HG03066 (cell line): ENCODE measurements at regions not wholly inside any gene's neighbourhood (a gene's known extent, or its start where the extent isn't known, plus 50 kb on each side); places are given as distances from the start of the nearest gene placed in this dataset.
"Not testable (repeated sequence)": the region's sequence is repeated elsewhere in the genome, so short reads cannot be mapped to it uniquely, and the experiment has no call there.

Source experiments
- ATAC-seq: cut with Tn5 transposase; IDR thresholded peaks from one replicate; pipeline ENCODE4 v1.9.1; 2021; ENCODE audit warnings: low read depth; ENCODE audit not compliant: unreplicated experiment

GRCh38 chr7:149570784-149571183 lies 73.2 kb upstream of the ZNF746 start:
- no peak for ATAC-seq

DNA sequence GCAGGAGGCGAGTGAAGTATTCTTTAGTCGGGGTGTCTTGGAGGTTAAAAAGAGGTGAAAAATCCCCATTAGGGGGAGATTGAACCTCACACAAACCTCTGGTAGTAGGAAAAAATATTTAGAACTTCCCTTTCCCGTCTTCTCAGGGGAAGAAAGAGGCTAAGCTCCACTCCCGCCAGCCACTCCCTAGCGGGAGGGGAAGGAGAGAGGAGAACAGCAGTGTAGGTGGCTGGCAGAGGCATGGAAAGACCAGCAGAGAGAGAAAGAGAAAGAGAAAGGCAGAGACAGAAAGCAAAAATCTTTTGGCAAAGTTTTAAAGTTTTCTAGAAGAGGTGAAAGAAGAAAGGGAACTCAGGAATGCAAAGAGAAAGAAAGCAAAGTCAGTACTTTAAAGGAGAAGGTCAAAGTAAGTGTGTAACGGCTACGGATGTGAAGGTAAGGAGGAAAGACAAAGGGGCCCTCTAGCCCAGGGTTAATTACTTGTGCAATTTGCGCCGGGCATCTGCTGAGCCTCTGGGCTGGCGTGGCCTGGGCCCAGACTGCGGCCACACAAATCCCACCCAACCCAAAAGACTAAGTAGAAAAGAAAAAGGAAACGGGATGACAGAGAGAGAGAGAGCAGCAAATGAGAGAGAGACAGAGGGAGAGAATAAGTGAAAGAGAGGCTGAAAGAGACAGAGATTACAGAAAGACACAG lies 72.3 kb upstream of the ZNF746 start:
- ATAC-seq, result no peak

DNA sequence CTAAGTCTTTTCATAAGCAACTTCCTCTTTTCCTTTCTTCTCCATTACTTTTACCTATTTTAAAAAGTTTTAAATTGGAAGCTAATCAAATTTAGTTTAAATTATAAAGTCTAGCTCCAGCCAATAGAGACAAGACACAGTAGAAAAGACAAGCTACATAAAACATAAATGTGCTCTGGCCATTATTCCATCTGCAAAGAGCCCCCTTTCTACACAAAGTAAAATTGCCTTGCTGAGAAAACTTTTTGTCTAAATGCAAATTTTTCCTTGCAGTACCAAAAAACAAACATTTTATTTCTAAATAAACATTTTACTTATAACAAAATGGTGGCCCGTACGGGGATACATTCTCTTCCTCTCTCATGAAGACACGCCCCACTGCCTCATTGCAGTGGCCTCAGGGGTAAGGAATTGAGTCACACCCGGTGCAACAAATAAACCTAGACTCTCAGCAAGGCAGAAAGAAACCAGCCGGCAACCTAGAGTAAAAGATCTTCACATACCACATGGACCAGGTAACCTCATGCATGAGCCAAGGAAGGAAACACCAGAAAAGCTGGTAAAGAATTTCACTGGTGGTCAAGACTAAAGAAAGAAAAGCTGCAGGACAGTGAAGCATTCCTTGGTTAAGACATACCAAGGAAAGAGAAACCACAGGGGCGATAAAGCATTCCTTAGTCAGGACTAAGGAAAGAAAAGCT lies 71.6 kb upstream of the ZNF746 start:
- no peak for ATAC-seq

GRCh38 chr7:149568218-149568617 lies 70.6 kb upstream of the ZNF746 start:
- no peak for ATAC-seq

- no peak for ATAC-seq
Observed at GRCh38 chr7:149566103-149566502, 68.5 kb upstream of the ZNF746 start.

- ATAC-seq, result no peak
Observed at GRCh38 chr7:149565096-149565382, 67.4 kb upstream of the ZNF746 start.

DNA sequence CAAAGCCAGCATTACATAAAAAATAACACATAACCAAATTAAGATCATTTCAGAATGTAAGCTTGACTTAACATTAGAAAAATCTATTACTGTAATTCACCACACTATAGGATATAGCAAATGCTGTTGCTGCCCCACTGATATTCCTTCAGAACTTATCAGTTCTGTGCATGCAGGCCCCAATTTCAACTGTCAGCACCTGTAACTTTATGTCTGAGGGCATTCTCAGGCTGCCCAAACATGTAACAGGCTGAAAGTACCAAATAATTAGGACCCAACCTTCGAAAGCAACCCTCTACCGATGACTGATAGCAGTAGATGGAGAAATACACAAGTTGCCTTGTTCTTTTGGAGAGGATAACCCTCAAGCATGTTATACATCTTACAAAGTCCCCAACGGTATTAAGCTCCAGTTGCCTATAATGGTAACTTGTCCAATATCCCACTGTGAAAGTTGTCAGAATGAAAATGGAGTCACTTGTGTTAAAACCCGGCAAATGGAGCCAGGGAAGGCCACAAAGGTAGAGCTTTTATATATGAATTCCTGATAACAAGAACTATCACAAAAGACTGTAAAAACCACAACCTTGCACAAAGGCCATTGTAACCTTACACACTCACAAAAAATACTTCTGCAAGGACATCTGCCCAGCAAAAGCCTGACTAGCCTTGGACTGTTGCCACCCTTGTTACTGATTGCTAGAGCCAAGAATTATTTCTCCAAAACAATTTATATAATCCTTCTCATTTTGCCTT lies 66.9 kb upstream of the ZNF746 start:
- no peak for ATAC-seq

- no peak for ATAC-seq
Observed at GRCh38 chr7:149562602-149563001, 65.0 kb upstream of the ZNF746 start.

- ATAC-seq, result no peak
Observed at GRCh38 chr7:149561072-149561471, 63.5 kb upstream of the ZNF746 start.

DNA sequence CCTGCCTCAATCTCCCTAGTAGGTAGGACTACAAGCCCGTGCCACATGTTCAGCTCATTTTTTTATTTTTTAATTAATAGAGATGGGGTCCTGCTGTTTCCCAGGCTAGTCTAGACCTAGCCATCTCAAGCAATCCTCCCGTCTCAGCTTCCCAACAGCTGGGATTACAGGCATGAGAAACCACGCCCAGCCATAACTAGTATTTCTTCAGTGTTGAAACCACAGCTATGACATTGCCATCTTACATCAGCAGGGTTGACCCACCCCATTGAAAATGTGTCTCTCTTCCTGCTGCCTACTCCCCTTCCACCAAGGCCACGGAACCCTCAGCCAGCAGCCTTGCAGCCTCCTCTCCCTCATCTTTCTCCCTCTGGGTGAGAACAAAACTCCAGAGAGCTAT lies 62.1 kb upstream of the ZNF746 start:
- no peak for ATAC-seq

DNA sequence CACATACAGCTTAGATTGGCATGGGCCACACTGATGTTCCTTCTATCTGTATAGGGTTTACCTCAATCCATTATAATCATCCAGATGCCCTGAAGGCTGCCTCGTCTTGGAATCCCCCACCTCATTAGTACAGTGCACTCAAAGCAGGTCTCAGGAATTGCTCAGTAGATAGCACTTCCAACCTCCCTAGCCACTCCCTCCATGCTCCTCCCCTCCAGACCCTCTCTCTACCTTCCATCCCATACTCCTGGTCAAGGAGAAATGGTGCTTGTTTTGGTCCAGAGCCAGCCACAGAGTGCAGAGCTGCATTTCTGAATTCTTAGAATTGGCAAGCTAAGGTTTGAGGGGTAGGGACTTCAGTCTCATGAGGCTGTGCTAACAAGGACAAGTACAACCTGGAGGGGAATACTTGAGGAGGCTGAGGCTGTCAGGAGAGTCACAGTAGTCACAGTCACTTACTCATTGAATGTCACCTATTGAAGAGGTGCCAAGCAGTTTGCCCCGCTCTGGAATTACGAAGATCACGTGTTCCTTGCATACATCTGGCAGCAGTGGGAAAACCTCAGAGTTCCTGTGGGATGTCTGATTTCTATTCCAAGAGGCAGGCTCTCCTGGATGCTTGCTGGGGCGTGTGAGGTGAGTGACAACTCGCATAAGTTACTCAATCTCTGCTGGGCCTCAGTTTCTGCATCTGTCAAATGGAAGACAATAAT lies 60.7 kb upstream of the ZNF746 start:
- ATAC-seq, result no peak

GRCh38 chr7:149556525-149556924 lies 58.9 kb upstream of the ZNF746 start:
- not testable (repeated sequence) for ATAC-seq

GRCh38 chr7:149554821-149555220 lies 57.2 kb upstream of the ZNF746 start:
- ATAC-seq, result not testable (repeated sequence)

DNA sequence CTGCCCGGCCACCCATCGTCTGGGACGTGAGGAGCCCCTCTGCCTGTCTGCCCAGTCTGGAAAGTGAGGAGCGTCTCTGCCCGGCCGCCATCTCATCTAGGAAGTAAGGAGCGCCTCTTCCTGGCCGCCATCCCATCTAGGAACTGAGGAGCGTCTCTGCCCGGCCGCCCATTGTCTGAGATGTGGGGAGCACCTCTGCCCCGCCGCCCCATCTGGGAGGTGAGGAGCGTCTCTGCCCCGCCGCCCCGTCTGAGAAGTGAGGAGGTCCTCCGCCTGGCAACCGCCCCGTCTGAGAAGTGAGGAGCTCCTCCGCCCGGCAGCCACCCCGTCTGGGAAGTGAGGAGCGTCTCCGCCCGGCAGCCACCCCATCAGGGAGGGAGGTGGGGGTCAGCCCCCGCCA lies 56.4 kb upstream of the ZNF746 start:
- ATAC-seq, result not testable (repeated sequence)

GRCh38 chr7:149552799-149553198 lies 55.2 kb upstream of the ZNF746 start:
- no peak for ATAC-seq
